T-cell (primary cell): ENCODE measurements at regions not wholly inside any gene's neighbourhood (a gene's known extent, or its start where the extent isn't known, plus 50 kb on each side); places are given as distances from the start of the nearest gene placed in this dataset.

Source experiments
- ATAC-seq, 4 experiments: fragments of 200-7000 bp in 3 of 4; fragments of 150-1000 bp in 1 of 4; cut with Tn5 transposase; replicated peaks in 1 of 4; 1 replicate in 3 of 4; 2 replicates in 1 of 4; pipeline ENCODE4 v1.10.0; 2021; ENCODE audit warnings: moderate library complexity in 3 of 4, mild to moderate bottlenecking in 2 of 4, moderate number of reproducible peaks in 1 of 4
- CTCF ChIA-PET, 2 donors: fragments of 300-600 bp; sonication (Branson Sonifier 250); formaldehyde crosslinking; loops; one replicate each; lab custom pipeline; 2022; ENCODE audit warnings: antibody characterized with exemption in 2 of 2; lab: Charles Lee
- POLR2A ChIA-PET, 2 donors: fragments of 300-600 bp; sonication (Branson Sonifier 250); formaldehyde crosslinking; loops; one replicate each; lab custom pipeline; 2022; ENCODE audit warnings: antibody characterized with exemption in 2 of 2; lab: Charles Lee
- DNase-seq, 35 experiments: peaks; one replicate each; pipeline versions ENCODE4 v3.0.0 to v3.0.0-alpha.2; 2013 to 2023
- H3K27ac ChIP-seq: one replicate; pipeline ENCODE4 v1.5.1; 2013; ENCODE audit warnings: low read length
- H3K27me3 ChIP-seq, 2 experiments: replicated peaks in 1 of 2; 1 replicate in 1 of 2; 2 replicates in 1 of 2; pipeline versions ENCODE4 v1.6.1 to v1.7.0; 2013; ENCODE audit warnings: low read length in 1 of 2, mixed read lengths in 1 of 2; ENCODE audit not compliant: control insufficient read depth in 2 of 2, insufficient read depth in 2 of 2; ENCODE audit errors: extremely low read depth in 1 of 2
- H3K36me3 ChIP-seq, 2 donors: 1 replicate in 1 of 2; 2 replicates in 1 of 2; pipeline versions ENCODE4 v1.6.1 to v1.7.0; 2013; ENCODE audit warnings: low read length in 1 of 2; ENCODE audit not compliant: control insufficient read depth in 2 of 2, insufficient read depth in 1 of 2; ENCODE audit errors: extremely low read depth in 1 of 2
- H3K4me1 ChIP-seq, 2 experiments: 1 replicate in 1 of 2; 2 replicates in 1 of 2; pipeline versions ENCODE4 v1.6.1 to v1.7.0; 2013; ENCODE audit warnings: low read length in 2 of 2, mixed read lengths in 1 of 2; ENCODE audit not compliant: insufficient read depth in 2 of 2, control insufficient read depth in 1 of 2; ENCODE audit errors: extremely low read depth in 1 of 2
- H3K4me3 ChIP-seq, 2 donors: 1 replicate in 1 of 2; 2 replicates in 1 of 2; pipeline versions ENCODE4 v1.5.1 to v1.7.0; 2013; ENCODE audit warnings: mild to moderate bottlenecking in 2 of 2, low read length in 1 of 2, moderate library complexity in 1 of 2; ENCODE audit not compliant: control insufficient read depth in 1 of 2; ENCODE audit errors: extremely low read depth in 1 of 2
- H3K9me3 ChIP-seq: 2 replicates; pipeline ENCODE4 v1.7.0; 2013
- H3K27ac Mint-ChIP-seq, 2 donors: one replicate each; pipeline ENCODE4 v1.8.0; 2020 to 2021; ENCODE audit warnings: mild to moderate bottlenecking in 2 of 2, mixed read lengths in 2 of 2
- H3K27me3 Mint-ChIP-seq, 2 donors: one replicate each; pipeline ENCODE4 v1.8.0; 2021 to 2022; ENCODE audit warnings: mixed read lengths in 2 of 2
- H3K36me3 Mint-ChIP-seq: one replicate; pipeline ENCODE4 v1.8.0; 2021; ENCODE audit warnings: mixed read lengths
- H3K4me1 Mint-ChIP-seq, 3 donors: one replicate each; pipeline ENCODE4 v1.8.0; 2020 to 2022; ENCODE audit warnings: mixed read lengths in 3 of 3, mild to moderate bottlenecking in 1 of 3
- H3K4me3 Mint-ChIP-seq, 3 donors: one replicate each; pipeline ENCODE4 v1.8.0; 2020 to 2022; ENCODE audit warnings: mild to moderate bottlenecking in 3 of 3, mixed read lengths in 3 of 3, moderate library complexity in 3 of 3
- H3K9me3 Mint-ChIP-seq, 3 donors: one replicate each; pipeline ENCODE4 v1.8.0; 2020 to 2022; ENCODE audit warnings: mixed read lengths in 3 of 3
- WGBS: methylation state at CpG from one replicate; pipeline ENCODE4 v1.1.5; 2013; ENCODE audit warnings: missing lambda C conversion rate; ENCODE audit not compliant: insufficient coverage; 5-methylcytosine and 5-hydroxymethylcytosine counted together

- Histone ChIP-seq H3K4me3 (no peak overlapping the region), H3K27ac (no peak overlapping the region), H3K36me3 (no peaks in the 10 kb centered on the region), H3K27me3 (no peaks in the 10 kb centered on the region), H3K9me3 (peaks cover 2% of the 10 kb centered on the region), H3K4me1 (no peaks in the 10 kb centered on the region)
- 89% methylated on average over 1 of the region's 1 CpG for WGBS
- ATAC-seq (no peak), DNase-seq (no peak)
- Mint-ChIP-seq H3K36me3 (no peaks in the 10 kb centered on the region), H3K27me3 (no peaks in the 10 kb centered on the region), H3K4me1 (no peaks in the 10 kb centered on the region), H3K4me3 (no peak overlapping the region), H3K9me3 (peaks cover 3 to 16% (median 14%) of the 10 kb centered on the region in 3 donors), H3K27ac (no peak overlapping the region)
- ChIA-PET CTCF (no interaction called here), POLR2A (no interaction called here)
Measured at GRCh38 chr3:77967621-77968020, 927.7 kb downstream of the ROBO2 start.

GRCh38 chr3:77976079-77976478 is 936.2 kb downstream of the ROBO2 start:
- H3K36me3 Mint-ChIP-seq, result no peaks in the 10 kb centered on the region
- ChIA-PET CTCF (no interaction called here), POLR2A (no interaction called here)
- H3K27ac Mint-ChIP-seq, result no peak overlapping the region
- Histone ChIP-seq H3K27ac (no peak overlapping the region), H3K4me1 (no peaks in the 10 kb centered on the region), H3K27me3 (no peaks in the 10 kb centered on the region), H3K4me3 (no peak overlapping the region), H3K36me3 (no peaks in the 10 kb centered on the region), H3K9me3 (no peaks in the 10 kb centered on the region)
- H3K4me3 Mint-ChIP-seq, result no peak overlapping the region
- H3K9me3 Mint-ChIP-seq, result peaks cover 4 to 19% (median 14%) of the 10 kb centered on the region in 3 donors
- DNase-seq (no peak), ATAC-seq (no peak)
- no peaks in the 10 kb centered on the region for H3K27me3 Mint-ChIP-seq
- H3K4me1 Mint-ChIP-seq, result no peaks in the 10 kb centered on the region

GRCh38 chr3:78003090-78003489 is 963.2 kb downstream of the ROBO2 start:
- H3K36me3 ChIP-seq, result no peaks in the 10 kb centered on the region
- ATAC-seq (no peak), DNase-seq (no peak)
- H3K4me3 ChIP-seq, result no peak overlapping the region
- POLR2A ChIA-PET, result no interaction called here
- Mint-ChIP-seq H3K4me3 (no peak overlapping the region), H3K27me3 (no peaks in the 10 kb centered on the region), H3K4me1 (no peaks in the 10 kb centered on the region), H3K36me3 (no peaks in the 10 kb centered on the region), H3K27ac (no peak overlapping the region), H3K9me3 (peaks cover 27 to 37% (median 32%) of the 10 kb centered on the region in 3 donors)
- no peaks in the 10 kb centered on the region for H3K4me1 ChIP-seq
- no peaks in the 10 kb centered on the region for H3K9me3 ChIP-seq
- H3K27me3 ChIP-seq, result no peaks in the 10 kb centered on the region
- CTCF ChIA-PET, result no interaction called here
- 70% methylated on average over 3 of the region's 4 CpGs for WGBS
- H3K27ac ChIP-seq, result no peak overlapping the region

- no peak overlapping the region for H3K27ac Mint-ChIP-seq
- peaks cover 28 to 41% (median 32%) of the 10 kb centered on the region in 3 donors for H3K9me3 Mint-ChIP-seq
- Histone ChIP-seq H3K36me3 (no peaks in the 10 kb centered on the region), H3K9me3 (no peaks in the 10 kb centered on the region), H3K4me3 (no peak overlapping the region), H3K4me1 (no peaks in the 10 kb centered on the region), H3K27ac (no peak overlapping the region), H3K27me3 (no peaks in the 10 kb centered on the region)
- H3K4me3 Mint-ChIP-seq, result no peak overlapping the region
- H3K36me3 Mint-ChIP-seq, result no peaks in the 10 kb centered on the region
- no peaks in the 10 kb centered on the region for H3K27me3 Mint-ChIP-seq
- 38% methylated on average over 1 of the region's 2 CpGs for WGBS
- ChIA-PET POLR2A (no interaction called here), CTCF (no interaction called here)
- ATAC-seq, result no peak
- DNase-seq, result no peak
- no peaks in the 10 kb centered on the region for H3K4me1 Mint-ChIP-seq
Measured at GRCh38 chr3:78004571-78004970, 964.7 kb downstream of the ROBO2 start.

- no peaks in the 10 kb centered on the region for H3K36me3 Mint-ChIP-seq
- CTCF ChIA-PET, result no interaction called here
- no peaks in the 10 kb centered on the region for H3K4me1 Mint-ChIP-seq
- POLR2A ChIA-PET, result no interaction called here
- no CpG with 5 or more reads among the region's 1 CpG for WGBS
- no peak overlapping the region for H3K4me3 Mint-ChIP-seq
- peaks cover 19 to 25% (median 20%) of the 10 kb centered on the region in 3 donors for H3K9me3 Mint-ChIP-seq
- no peaks in the 10 kb centered on the region for H3K9me3 ChIP-seq
- no peaks in the 10 kb centered on the region for H3K36me3 ChIP-seq
- no peak overlapping the region for H3K27ac Mint-ChIP-seq
- H3K4me1 ChIP-seq, result no peaks in the 10 kb centered on the region
- DNase-seq, result no peak
- H3K27me3 ChIP-seq, result no peaks in the 10 kb centered on the region
- no peak overlapping the region for H3K4me3 ChIP-seq
- no peak for ATAC-seq
- no peaks in the 10 kb centered on the region for H3K27me3 Mint-ChIP-seq
- H3K27ac ChIP-seq, result no peak overlapping the region
Measured at GRCh38 chr3:78013653-78014052, 973.8 kb downstream of the ROBO2 start.

GRCh38 chr3:78015856-78016255 is 976.0 kb downstream of the ROBO2 start:
- Histone ChIP-seq H3K36me3 (no peaks in the 10 kb centered on the region), H3K9me3 (no peaks in the 10 kb centered on the region), H3K27me3 (no peaks in the 10 kb centered on the region), H3K27ac (no peak overlapping the region), H3K4me1 (no peaks in the 10 kb centered on the region), H3K4me3 (no peak overlapping the region)
- Mint-ChIP-seq H3K4me3 (no peak overlapping the region), H3K36me3 (no peaks in the 10 kb centered on the region), H3K9me3 (peaks cover 17 to 20% (median 19%) of the 10 kb centered on the region in 3 donors), H3K27me3 (no peaks in the 10 kb centered on the region), H3K4me1 (no peaks in the 10 kb centered on the region), H3K27ac (no peak overlapping the region)
- WGBS, result no CpG with 5 or more reads among the region's 1 CpG
- POLR2A ChIA-PET, result no interaction called here
- DNase-seq (no peak), ATAC-seq (no peak)
- CTCF ChIA-PET, result no interaction called here

GRCh38 chr3:78021710-78022109 is 981.8 kb downstream of the ROBO2 start:
- no peaks in the 10 kb centered on the region for H3K27me3 ChIP-seq
- H3K27ac ChIP-seq, result no peak overlapping the region
- H3K4me1 ChIP-seq, result no peaks in the 10 kb centered on the region
- no peaks in the 10 kb centered on the region for H3K9me3 ChIP-seq
- WGBS, result no CpG with 5 or more reads among the region's 3 CpGs
- H3K36me3 ChIP-seq, result no peaks in the 10 kb centered on the region
- no peak for ATAC-seq
- Mint-ChIP-seq H3K27ac (no peak overlapping the region), H3K27me3 (no peaks in the 10 kb centered on the region), H3K36me3 (no peaks in the 10 kb centered on the region), H3K4me3 (no peak overlapping the region), H3K4me1 (no peaks in the 10 kb centered on the region), H3K9me3 (peaks cover 9 to 38% (median 18%) of the 10 kb centered on the region in 3 donors)
- ChIA-PET CTCF (no interaction called here), POLR2A (no interaction called here)
- H3K4me3 ChIP-seq, result no peak overlapping the region
- DNase-seq, result no peak
